Astrocyte (in vitro differentiated cells and primary cell): ENCODE measurements at regions not wholly inside any gene's neighbourhood (a gene's known extent, or its start where the extent isn't known, plus 50 kb on each side); places are given as distances from the start of the nearest gene placed in this dataset.

Source experiments
- DNase-seq: peaks from one replicate; pipeline ENCODE4 v3.0.0-alpha.2; 2010; ENCODE audit warnings: low read depth
- FAIRE-seq: peaks from 2 replicates; lab custom pipeline; 2011; peaks lifted over from hg19 to GRCh38; lab: Jason Lieb, UNC
- H2AFZ ChIP-seq: 2 replicates; pipeline ENCODE4 v1.6.0; 2012; ENCODE audit warnings: low read depth, low read length, inconsistent platforms
- H3K27ac ChIP-seq: 2 replicates; pipeline ENCODE4 v1.5.1; 2011; ENCODE audit warnings: low read depth, low read length, inconsistent platforms
- H3K27me3 ChIP-seq: 2 replicates; pipeline ENCODE4 v1.6.0; 2011; ENCODE audit warnings: low read length, inconsistent platforms; ENCODE audit not compliant: insufficient read depth
- H3K36me3 ChIP-seq: 2 replicates; pipeline ENCODE4 v1.5.1; 2011; ENCODE audit warnings: low read length, inconsistent platforms; ENCODE audit not compliant: insufficient read depth
- H3K4me1 ChIP-seq: 2 replicates; pipeline ENCODE4 v1.5.1; 2011; ENCODE audit warnings: low read length, inconsistent platforms; ENCODE audit not compliant: insufficient read depth
- H3K4me2 ChIP-seq: 2 replicates; pipeline ENCODE4 v1.6.0; 2012; ENCODE audit warnings: low read length, inconsistent platforms
- H3K4me3 ChIP-seq: 2 replicates; pipeline ENCODE4 v1.5.1; 2011; ENCODE audit warnings: low read depth, mild to moderate bottlenecking, low read length, inconsistent platforms; ENCODE audit not compliant: insufficient read depth
- H3K79me2 ChIP-seq: 2 replicates; pipeline ENCODE4 v1.6.0; 2012; ENCODE audit warnings: mild to moderate bottlenecking, low read length, inconsistent platforms; ENCODE audit not compliant: insufficient read depth
- H3K9ac ChIP-seq: 2 replicates; pipeline ENCODE4 v1.6.0; 2012; ENCODE audit warnings: mild to moderate bottlenecking, low read length, inconsistent platforms
- H3K9me3 ChIP-seq: 2 replicates; pipeline ENCODE4 v1.5.1; 2012; ENCODE audit warnings: low read depth, mild to moderate bottlenecking, low read length, inconsistent platforms; ENCODE audit not compliant: insufficient read depth
- H4K20me1 ChIP-seq: 2 replicates; pipeline ENCODE4 v1.6.0; 2012; ENCODE audit warnings: low read length, inconsistent platforms; ENCODE audit not compliant: insufficient read depth
- H3K27ac Mint-ChIP-seq: one replicate; pipeline ENCODE4 v1.8.0; 2021; ENCODE audit warnings: mild to moderate bottlenecking, mixed read lengths; ENCODE audit not compliant: unreplicated experiment
- H3K27me3 Mint-ChIP-seq: one replicate; pipeline ENCODE4 v1.8.0; 2021; ENCODE audit warnings: low read depth, mixed read lengths; ENCODE audit not compliant: unreplicated experiment
- H3K36me3 Mint-ChIP-seq: one replicate; pipeline ENCODE4 v1.8.0; 2021; ENCODE audit warnings: low read depth, mixed read lengths; ENCODE audit not compliant: unreplicated experiment
- H3K4me1 Mint-ChIP-seq: one replicate; pipeline ENCODE4 v1.8.0; 2021; ENCODE audit warnings: low read depth, mixed read lengths; ENCODE audit not compliant: unreplicated experiment
- H3K4me3 Mint-ChIP-seq: one replicate; pipeline ENCODE4 v1.8.0; 2021; ENCODE audit warnings: mild to moderate bottlenecking, moderate library complexity, mixed read lengths; ENCODE audit not compliant: unreplicated experiment
- H3K9me3 Mint-ChIP-seq: one replicate; pipeline ENCODE4 v1.8.0; 2021; ENCODE audit warnings: mild to moderate bottlenecking, mixed read lengths; ENCODE audit not compliant: unreplicated experiment
- CTCF ChIP-seq: IDR thresholded peaks from 2 replicates; pipeline ENCODE4 v1.5.1; 2011; ENCODE audit warnings: low read depth, mild to moderate bottlenecking, inconsistent platforms, low read length, moderate library complexity; ENCODE audit not compliant: insufficient read depth
- EZH2 ChIP-seq: IDR thresholded peaks from 2 replicates; pipeline ENCODE4 v1.6.1; 2012; ENCODE audit warnings: mild to moderate bottlenecking, low read length, inconsistent platforms; ENCODE audit not compliant: insufficient read depth

GRCh38 chrX:39605183-39605582 is 492.6 kb downstream of the BCOR start:
- Mint-ChIP-seq H3K27me3 (peaks cover 17% of the 10 kb centered on the region), H3K36me3 (no peaks in the 10 kb centered on the region)

GRCh38 chrX:39605866-39606265 is 491.9 kb downstream of the BCOR start:
- H3K79me2 ChIP-seq: no peaks in the 10 kb centered on the region
- no peak overlapping the region for H3K4me2 ChIP-seq
- no peaks in the 10 kb centered on the region for H3K36me3 ChIP-seq
- no peak overlapping the region for H3K27ac ChIP-seq
- no peak for FAIRE-seq
- H3K4me1 ChIP-seq: no peaks in the 10 kb centered on the region
- H3K27me3 Mint-ChIP-seq: peaks cover 22% of the 10 kb centered on the region
- H3K4me3 Mint-ChIP-seq: no peak overlapping the region
- no peaks in the 10 kb centered on the region for H4K20me1 ChIP-seq
- H3K9me3 ChIP-seq: no peaks in the 10 kb centered on the region
- no peaks in the 10 kb centered on the region for H3K36me3 Mint-ChIP-seq
- H3K27ac Mint-ChIP-seq: no peak overlapping the region
- no peak for DNase-seq
- H3K9ac ChIP-seq: no peak overlapping the region
- TF ChIP-seq CTCF (no peak), EZH2 (no peak)
- peaks cover 3% of the 10 kb centered on the region for H3K9me3 Mint-ChIP-seq
- H3K27me3 ChIP-seq: no peaks in the 10 kb centered on the region
- no peaks in the 10 kb centered on the region for H3K4me1 Mint-ChIP-seq
- H3K4me3 ChIP-seq: no peak overlapping the region
- no peak overlapping the region for H2AFZ ChIP-seq

More at GRCh38 chrX:39605183-39605582, 492.6 kb downstream of the BCOR start:
- no peak overlapping the region for H2AFZ ChIP-seq
- H4K20me1 ChIP-seq: no peaks in the 10 kb centered on the region
- Mint-ChIP-seq H3K9me3 (peaks cover 3% of the 10 kb centered on the region), H3K4me1 (no peaks in the 10 kb centered on the region), H3K27ac (no peak overlapping the region), H3K4me3 (no peak overlapping the region)
- no peaks in the 10 kb centered on the region for H3K9me3 ChIP-seq
- H3K79me2 ChIP-seq: no peaks in the 10 kb centered on the region
- no peak overlapping the region for H3K9ac ChIP-seq
- no peak overlapping the region for H3K4me3 ChIP-seq
- H3K4me1 ChIP-seq: no peaks in the 10 kb centered on the region
- no peak overlapping the region for H3K4me2 ChIP-seq
- H3K27me3 ChIP-seq: no peaks in the 10 kb centered on the region
- no peaks in the 10 kb centered on the region for H3K36me3 ChIP-seq
- no peak for TF ChIP-seq EZH2
- TF ChIP-seq CTCF: no peak
- H3K27ac ChIP-seq: no peak overlapping the region
- FAIRE-seq (no peak), DNase-seq (no peak)

- Histone ChIP-seq H3K79me2 (no peaks in the 10 kb centered on the region), H3K9ac (no peak overlapping the region), H3K4me3 (no peak overlapping the region), H3K27ac (no peak overlapping the region), H4K20me1 (no peaks in the 10 kb centered on the region), H3K27me3 (no peaks in the 10 kb centered on the region), H2AFZ (no peak overlapping the region), H3K9me3 (no peaks in the 10 kb centered on the region), H3K36me3 (no peaks in the 10 kb centered on the region), H3K4me1 (peaks cover 4% of the 10 kb centered on the region), H3K4me2 (no peak overlapping the region)
- Mint-ChIP-seq H3K4me3 (no peak overlapping the region), H3K27ac (no peak overlapping the region), H3K27me3 (peaks cover 34% of the 10 kb centered on the region), H3K4me1 (peaks cover 5% of the 10 kb centered on the region), H3K36me3 (no peaks in the 10 kb centered on the region), H3K9me3 (peaks cover under 1% of the 10 kb centered on the region)
- FAIRE-seq (no peak), DNase-seq (no peak)
- TF ChIP-seq EZH2 (no peak), CTCF (no peak)
Observed at GRCh38 chrX:39609941-39610340, 487.8 kb downstream of the BCOR start.
